ENCODE measurements at regions not wholly inside any gene's neighbourhood (a gene's known extent, or its start where the extent isn't known, plus 50 kb on each side); places are given as distances from the start of the nearest gene placed in this dataset.

- FAIRE-seq, result no peak
- H2AFZ ChIP-seq (ENCODE audit: low read depth, low read length), result no peak overlapping the region
These were observed 52.2 kb upstream of the MAMLD1 start for GRCh38 chrX:150310881-150311280.

More at GRCh38 chrX:150310881-150311280, 52.2 kb upstream of the MAMLD1 start:
- intact Hi-C loops (cut with micrococcal nuclease) (no loop called here), in situ Hi-C loops (cut with MboI) (no loop called here)
- no peak for TF ChIP-seq KLF6 (CRISPR knock-in tag; IDR thresholded peaks at IDR 0.05; ENCODE audit: borderline replicate concordance)
- TF ChIP-seq PHF8 (IDR thresholded peaks at IDR 0.05; ENCODE audit: borderline replicate concordance, low read length), result no peak
- TF ChIP-seq PPARD (CRISPR knock-in tag; IDR thresholded peaks at IDR 0.05), result no peak
- TF ChIP-seq MBD2 (IDR thresholded peaks at IDR 0.05; ENCODE audit: borderline replicate concordance, low read depth), result no peak
- TF ChIP-seq BMI1 (IDR thresholded peaks at IDR 0.05; ENCODE audit: low read length), result no peak
- no peak for TF ChIP-seq BCLAF1 (IDR thresholded peaks at IDR 0.05; ENCODE audit: borderline replicate concordance in 1 of 2, control insufficient read depth in 1 of 2, low read depth in 2 of 2, low read length in 1 of 2)
- TF ChIP-seq ZNF766 (CRISPR knock-in tag; conservative IDR thresholded peaks at IDR 0.05), result no peak
- no peak for TF ChIP-seq JUN (IDR thresholded peaks at IDR 0.05; ENCODE audit: borderline replicate concordance, low read depth, low read length)
- TF ChIP-seq JUN (CRISPR knock-in tag; IDR thresholded peaks at IDR 0.05; ENCODE audit: borderline replicate concordance), result no peak
- H3K4me2 ChIP-seq (ENCODE audit: insufficient read depth, low read length), result no peak overlapping the region
- H3K27me3 ChIP-seq (ENCODE audit: control insufficient read depth in 2 of 2, insufficient read depth in 2 of 2, low read length in 2 of 2), result 0 out of 5 replicates have a peak, but pooled peaks cover 0 to 4% of the 10 kb centered on the region in 2 experiments
- no peaks in the 10 kb centered on the region for H3K9me1 ChIP-seq (ENCODE audit: control insufficient read depth, insufficient read depth, low read length)
- no peak overlapping the region for H3K4me3 ChIP-seq
- no peaks in the 10 kb centered on the region for H4K20me1 ChIP-seq (replicated peaks; ENCODE audit: control insufficient read depth, insufficient read depth, low read length)
- 0% methylated on average over 1 of the region's 1 CpG for WGBS (ENCODE audit: insufficient coverage, low coverage, missing lambda C conversion rate)
- H3K9ac ChIP-seq (ENCODE audit: insufficient read depth in 1 of 2, low read depth in 2 of 2, low read length in 2 of 2), result no peak overlapping the region
- no TSS peak for BruUV-seq (replicated peaks)
- no peak overlapping the region for H3K27ac ChIP-seq (ENCODE audit: extremely low read depth, low read depth, low read length)
- H3K9me3 ChIP-seq (replicated peaks; ENCODE audit: control insufficient read depth, insufficient read depth, low read depth, low read length), result no peaks in the 10 kb centered on the region
- ChIA-PET CTCF (ENCODE audit: low intra/inter-chr PET ratio) (no interaction called here), POLR2A (no interaction called here)
- no peak for DNase-seq (ENCODE audit: extremely low read depth in 1 of 4, low spot score in 3 of 4)
- H3K79me2 ChIP-seq (ENCODE audit: control insufficient read depth, insufficient read depth, low read length), result no peaks in the 10 kb centered on the region
- H3K36me3 ChIP-seq (ENCODE audit: control insufficient read depth, insufficient read depth, low read length), result no peaks in the 10 kb centered on the region
- H3K4me1 ChIP-seq (replicated peaks in 1 of 2; ENCODE audit: control insufficient read depth in 2 of 2, insufficient read depth in 2 of 2, low read length in 2 of 2), result no peaks in the 10 kb centered on the region
- ATAC-seq, result no peak

Measured in K562 (cell line).